22Rv1 (cell line): ENCODE measurements at regions not wholly inside any gene's neighbourhood (a gene's known extent, or its start where the extent isn't known, plus 50 kb on each side); places are given as distances from the start of the nearest gene placed in this dataset.

Experiments used
- H3K27ac ChIP-seq: fragments of 450-650 bp; 2 replicates; pipeline ENCODE4 v1.5.1; 2017
- ZFX ChIP-seq: fragments of 450-650 bp; IDR thresholded peaks from 2 replicates; pipeline ENCODE4 v1.6.1; 2017; ENCODE audit warnings: antibody characterized with exemption, borderline replicate concordance
- TF ChIP-seq, protein P1 (sequence below): fragments of 450-650 bp; IDR thresholded peaks from 2 replicates; pipeline ENCODE4 v1.5.1; 2017; ENCODE audit warnings: mild to moderate bottlenecking

GRCh38 chr1:83747853-83748482 lies 251.0 kb downstream of the TTLL7 start:
- H3K27ac ChIP-seq = no peak overlapping the region
- TF ChIP-seq, protein P1, sequence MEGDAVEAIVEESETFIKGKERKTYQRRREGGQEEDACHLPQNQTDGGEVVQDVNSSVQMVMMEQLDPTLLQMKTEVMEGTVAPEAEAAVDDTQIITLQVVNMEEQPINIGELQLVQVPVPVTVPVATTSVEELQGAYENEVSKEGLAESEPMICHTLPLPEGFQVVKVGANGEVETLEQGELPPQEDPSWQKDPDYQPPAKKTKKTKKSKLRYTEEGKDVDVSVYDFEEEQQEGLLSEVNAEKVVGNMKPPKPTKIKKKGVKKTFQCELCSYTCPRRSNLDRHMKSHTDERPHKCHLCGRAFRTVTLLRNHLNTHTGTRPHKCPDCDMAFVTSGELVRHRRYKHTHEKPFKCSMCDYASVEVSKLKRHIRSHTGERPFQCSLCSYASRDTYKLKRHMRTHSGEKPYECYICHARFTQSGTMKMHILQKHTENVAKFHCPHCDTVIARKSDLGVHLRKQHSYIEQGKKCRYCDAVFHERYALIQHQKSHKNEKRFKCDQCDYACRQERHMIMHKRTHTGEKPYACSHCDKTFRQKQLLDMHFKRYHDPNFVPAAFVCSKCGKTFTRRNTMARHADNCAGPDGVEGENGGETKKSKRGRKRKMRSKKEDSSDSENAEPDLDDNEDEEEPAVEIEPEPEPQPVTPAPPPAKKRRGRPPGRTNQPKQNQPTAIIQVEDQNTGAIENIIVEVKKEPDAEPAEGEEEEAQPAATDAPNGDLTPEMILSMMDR = no peak
- no peak for TF ChIP-seq ZFX

DNA sequence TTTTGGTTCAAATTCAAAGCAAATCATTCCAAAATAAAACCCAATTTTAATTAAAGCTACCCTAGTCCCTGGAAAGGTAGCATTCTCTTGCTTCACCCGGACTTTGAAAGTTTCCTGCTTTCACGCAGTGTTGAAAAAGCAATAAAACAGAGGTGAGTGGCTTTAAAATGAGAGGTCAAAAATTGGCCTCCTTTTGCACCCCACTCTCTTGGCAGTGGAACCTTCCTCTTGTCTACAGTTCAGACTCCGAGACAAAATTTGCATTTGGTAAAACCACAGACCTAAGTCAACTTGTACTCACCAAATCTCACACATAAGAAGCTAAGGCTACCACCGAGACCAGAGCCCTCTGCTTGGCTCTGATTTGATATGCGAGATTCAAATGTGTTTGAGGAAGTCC lies 252.7 kb downstream of the TTLL7 start:
- TF ChIP-seq, protein P1 = no peak
- no peak for TF ChIP-seq ZFX
- no peak overlapping the region for H3K27ac ChIP-seq

DNA sequence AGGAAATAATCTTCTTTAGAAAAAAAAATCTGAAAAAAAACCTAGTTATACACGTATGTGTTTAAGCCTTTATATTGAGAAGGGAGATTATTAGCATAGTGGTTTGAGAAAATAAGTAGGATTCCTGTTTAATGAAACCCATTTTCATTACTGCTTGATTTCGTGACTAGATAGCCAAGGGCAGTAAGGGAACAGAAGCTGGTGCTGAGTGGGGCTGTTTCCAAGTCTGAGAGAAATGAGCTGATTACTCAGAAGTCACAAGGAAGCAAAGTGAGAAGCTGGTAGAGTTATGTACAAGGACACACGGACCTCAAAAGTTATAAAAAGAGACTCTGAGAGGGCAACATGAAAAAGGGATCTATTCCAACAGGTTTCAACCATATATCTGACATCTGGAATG lies 256.5 kb downstream of the TTLL7 start:
- TF ChIP-seq, protein P1 = no peak
- TF ChIP-seq ZFX = no peak

DNA sequence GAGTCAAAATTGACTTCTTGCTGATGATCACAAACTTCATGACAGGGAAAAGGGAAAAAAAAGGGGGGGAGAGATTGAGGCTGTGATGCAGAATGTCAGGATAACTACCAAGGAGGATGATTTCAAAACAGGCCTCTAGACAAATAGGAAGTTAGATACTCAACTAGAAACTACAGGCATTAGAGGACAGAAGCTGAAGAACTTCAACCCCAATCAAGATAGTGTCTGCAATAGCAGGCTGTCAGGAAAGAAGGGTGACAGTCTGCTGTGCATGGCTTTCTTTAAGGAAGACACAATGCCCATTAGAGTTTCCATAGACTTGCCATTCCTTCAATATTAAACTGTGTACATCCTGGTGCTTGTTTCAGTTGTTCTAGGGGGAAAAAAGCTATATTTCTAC lies 257.2 kb downstream of the TTLL7 start:
- TF ChIP-seq, protein P1 = no peak
- no peak for TF ChIP-seq ZFX
- no peak overlapping the region for H3K27ac ChIP-seq

More for the DNA sequence above, 256.5 kb downstream of the TTLL7 start:
- no peak overlapping the region for H3K27ac ChIP-seq

GRCh38 chr1:83741348-83741747 lies 257.6 kb downstream of the TTLL7 start:
- TF ChIP-seq, protein P1 = no peak
- TF ChIP-seq ZFX = no peak
- no peak overlapping the region for H3K27ac ChIP-seq

- no peak overlapping the region for H3K27ac ChIP-seq
- no peak for TF ChIP-seq ZFX
- TF ChIP-seq, protein P1 = no peak
Measured at GRCh38 chr1:83735526-83735925, 263.4 kb downstream of the TTLL7 start.

DNA sequence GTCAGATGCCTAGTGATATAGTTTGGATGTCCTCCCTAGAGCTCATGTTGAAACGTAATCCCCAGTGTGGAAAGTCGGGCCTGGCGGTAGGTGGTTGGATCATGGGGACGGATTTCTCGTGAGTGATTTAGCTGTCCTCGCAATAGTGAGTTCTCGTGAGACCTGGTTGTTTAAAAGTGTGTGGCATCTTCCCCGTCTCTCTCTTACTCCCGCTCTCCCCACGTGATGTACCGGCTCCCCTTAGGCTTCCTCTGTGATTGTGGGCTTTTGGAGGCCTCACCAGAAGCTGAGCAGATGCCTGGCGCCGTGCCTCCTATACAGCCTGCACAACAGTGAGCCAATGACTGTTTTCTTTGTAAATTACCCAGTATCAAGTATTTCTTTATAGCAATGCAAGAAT lies 264.5 kb downstream of the TTLL7 start:
- H3K27ac ChIP-seq = no peak overlapping the region
- TF ChIP-seq ZFX = no peak
- TF ChIP-seq, protein P1 = no peak
